Liver (tissue), 8 donors: ENCODE measurements at regions not wholly inside any gene's neighbourhood (a gene's known extent, or its start where the extent isn't known, plus 50 kb on each side); places are given as distances from the start of the nearest gene placed in this dataset.

ENCODE experiments used
- DNase-seq: peaks from one replicate; pipeline ENCODE4 v3.0.0-alpha.2; 2017; ENCODE audit warnings: low spot score
- H3K27ac ChIP-seq, 2 donors: one replicate each; pipeline ENCODE4 v1.7.0; 2013; ENCODE audit warnings: inconsistent platforms in 2 of 2, low read length in 2 of 2, control low read depth in 1 of 2, low read depth in 1 of 2, mild to moderate bottlenecking in 1 of 2
- H3K27me3 ChIP-seq, 4 donors: one replicate each; pipeline versions ENCODE4 v1.6.1 to v1.7.0; 2013; ENCODE audit warnings: low read length in 3 of 4, inconsistent platforms in 1 of 4, mild to moderate bottlenecking in 1 of 4, moderate library complexity in 1 of 4; ENCODE audit not compliant: control insufficient read depth in 4 of 4, insufficient read depth in 4 of 4
- H3K36me3 ChIP-seq, 4 donors: one replicate each; pipeline versions ENCODE4 v1.6.1 to v1.7.0; 2013; ENCODE audit warnings: low read length in 3 of 4, mild to moderate bottlenecking in 3 of 4, low read depth in 1 of 4, moderate library complexity in 1 of 4; ENCODE audit not compliant: control insufficient read depth in 4 of 4, insufficient read depth in 3 of 4
- H3K4me1 ChIP-seq, 4 donors: one replicate each; pipeline versions ENCODE4 v1.6.1 to v1.7.0; 2013; ENCODE audit warnings: low read length in 3 of 4, mild to moderate bottlenecking in 3 of 4, moderate library complexity in 1 of 4; ENCODE audit not compliant: control insufficient read depth in 4 of 4, insufficient read depth in 4 of 4
- H3K4me3 ChIP-seq, 3 donors: one replicate each; pipeline versions ENCODE4 v1.6.1 to v1.7.0; 2013; ENCODE audit warnings: low read length in 3 of 3, control low read depth in 1 of 3, low read depth in 1 of 3, mild to moderate bottlenecking in 1 of 3
- H3K9ac ChIP-seq, 2 donors: one replicate each; pipeline ENCODE4 v1.7.0; 2013; ENCODE audit warnings: low read length in 2 of 2, mild to moderate bottlenecking in 2 of 2, moderate library complexity in 2 of 2, control low read depth in 1 of 2, low read depth in 1 of 2
- H3K9me3 ChIP-seq, 4 donors: one replicate each; pipeline versions ENCODE4 v1.6.1 to v1.7.0; 2013; ENCODE audit warnings: low read length in 3 of 4; ENCODE audit not compliant: control insufficient read depth in 4 of 4
- CTCF ChIP-seq: fragments of 150-350 bp; IDR thresholded peaks from 2 replicates; pipeline ENCODE4 v1.5.1; 2017; ENCODE audit warnings: improper control_type of control experiment, low read depth, low read length; ENCODE audit not compliant: missing input control
- EGR1 ChIP-seq, 2 donors: IDR thresholded peaks; 2 replicates each; pipeline ENCODE4 v1.6.1; 2016 to 2018; ENCODE audit warnings: antibody characterized with exemption in 2 of 2, low read depth in 2 of 2
- FOXA1 ChIP-seq: IDR thresholded peaks from 2 replicates; pipeline ENCODE4 v1.6.1; 2016; ENCODE audit warnings: antibody characterized with exemption
- FOXA2 ChIP-seq: IDR thresholded peaks from 2 replicates; pipeline ENCODE4 v1.6.1; 2016; ENCODE audit warnings: antibody characterized with exemption
- GABPA ChIP-seq, 2 donors: IDR thresholded peaks in 1 of 2; conservative IDR thresholded peaks in 1 of 2; 2 replicates each; pipeline ENCODE4 v1.6.1; 2016; ENCODE audit warnings: antibody characterized with exemption in 2 of 2, mild to moderate bottlenecking in 1 of 2, moderate library complexity in 1 of 2
- HNF4A ChIP-seq, 2 donors: conservative IDR thresholded peaks; 2 replicates each; pipeline ENCODE4 v1.6.1; 2016; ENCODE audit warnings: antibody characterized with exemption in 2 of 2, mild to moderate bottlenecking in 2 of 2
- HNF4G ChIP-seq: IDR thresholded peaks from 2 replicates; pipeline ENCODE4 v1.6.1; 2016; ENCODE audit warnings: antibody characterized with exemption
- JUND ChIP-seq, 2 donors: IDR thresholded peaks; 2 replicates each; pipeline ENCODE4 v1.6.1; 2016; ENCODE audit warnings: antibody characterized with exemption in 2 of 2
- NR2F2 ChIP-seq: IDR thresholded peaks from 2 replicates; pipeline ENCODE4 v1.6.1; 2016; ENCODE audit warnings: antibody characterized with exemption
- RAD21 ChIP-seq, 2 donors: IDR thresholded peaks; 2 replicates each; pipeline ENCODE4 v1.6.1; 2016; ENCODE audit warnings: antibody characterized with exemption in 2 of 2, mild to moderate bottlenecking in 2 of 2
- REST ChIP-seq: IDR thresholded peaks from 2 replicates; pipeline ENCODE4 v1.6.1; 2016; ENCODE audit warnings: antibody characterized with exemption, mild to moderate bottlenecking
- RXRA ChIP-seq, 2 donors: IDR thresholded peaks; 2 replicates each; pipeline ENCODE4 v1.6.1; 2017 to 2018; ENCODE audit warnings: antibody characterized with exemption in 2 of 2, mild to moderate bottlenecking in 1 of 2
- SP1 ChIP-seq: IDR thresholded peaks from 2 replicates; pipeline ENCODE4 v1.6.1; 2018; ENCODE audit warnings: antibody characterized with exemption, mild to moderate bottlenecking
- TAF1 ChIP-seq: conservative IDR thresholded peaks from 2 replicates; pipeline ENCODE4 v1.6.1; 2016; ENCODE audit warnings: antibody characterized with exemption, mild to moderate bottlenecking
- YY1 ChIP-seq: IDR thresholded peaks from 2 replicates; pipeline ENCODE4 v1.6.1; 2016; ENCODE audit warnings: antibody characterized with exemption, mild to moderate bottlenecking
- ZBTB33 ChIP-seq: IDR thresholded peaks from 2 replicates; pipeline ENCODE4 v1.6.1; 2016; ENCODE audit warnings: antibody characterized with exemption
- WGBS: extraction: QIAGEN DNeasy Blood & Tissue Kit; methylation state at CpG from one replicate; pipeline ENCODE4 v1.1.7; 2013; 5-methylcytosine and 5-hydroxymethylcytosine counted together
- TF ChIP-seq, protein P1 (sequence below): IDR thresholded peaks from 2 replicates; pipeline ENCODE4 v1.6.1; 2016; ENCODE audit warnings: antibody characterized with exemption
- TF ChIP-seq, protein P2 (sequence below): IDR thresholded peaks from 2 replicates; pipeline ENCODE4 v1.6.1; 2016; ENCODE audit warnings: antibody characterized with exemption
- donor health status: healthy.
- donor health status: healthy.
- donor health status: healthy.
- donor health status: healthy.
- donor health status: healthy.

- Histone ChIP-seq H3K36me3 (no peaks in the 10 kb centered on the region), H3K9ac (no peak overlapping the region), H3K27ac (no peak overlapping the region), H3K27me3 (no peaks in the 10 kb centered on the region), H3K4me1 (no peaks in the 10 kb centered on the region), H3K9me3 (no peaks in the 10 kb centered on the region), H3K4me3 (no peak overlapping the region)
- TF ChIP-seq, protein P1, sequence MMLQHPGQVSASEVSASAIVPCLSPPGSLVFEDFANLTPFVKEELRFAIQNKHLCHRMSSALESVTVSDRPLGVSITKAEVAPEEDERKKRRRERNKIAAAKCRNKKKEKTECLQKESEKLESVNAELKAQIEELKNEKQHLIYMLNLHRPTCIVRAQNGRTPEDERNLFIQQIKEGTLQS, result no peak
- TF ChIP-seq, protein P2, sequence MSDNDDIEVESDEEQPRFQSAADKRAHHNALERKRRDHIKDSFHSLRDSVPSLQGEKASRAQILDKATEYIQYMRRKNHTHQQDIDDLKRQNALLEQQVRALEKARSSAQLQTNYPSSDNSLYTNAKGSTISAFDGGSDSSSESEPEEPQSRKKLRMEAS, result no peak
- TF ChIP-seq ZBTB33 (no peak), RXRA (IDR thresholded peaks at IDR 0.05) (no peak), EGR1 (IDR thresholded peaks at IDR 0.05; ENCODE audit: low read depth in 2 of 2) (no peak), RAD21 (IDR thresholded peaks at IDR 0.05) (no peak), SP1 (no peak), REST (no peak), GABPA (IDR thresholded peaks at IDR 0.05 in 1 of 2, conservative IDR thresholded peaks at IDR 0.05 in 1 of 2) (no peak), YY1 (no peak), CTCF (no peak), NR2F2 (no peak), JUND (IDR thresholded peaks at IDR 0.05) (no peak), FOXA1 (no peak)
- DNase-seq, result no peak
- 46% methylated on average over 4 of the region's 4 CpGs for WGBS
Measured at GRCh38 chr2:221883976-221884375, 311.9 kb upstream of the EPHA4 start.

GRCh38 chr2:221876016-221876415 lies 303.9 kb upstream of the EPHA4 start:
- DNase-seq, result no peak
- Histone ChIP-seq H3K9ac (no peak overlapping the region), H3K27me3 (no peaks in the 10 kb centered on the region), H3K4me3 (no peak overlapping the region), H3K36me3 (no peaks in the 10 kb centered on the region), H3K4me1 (no peaks in the 10 kb centered on the region), H3K27ac (no peak overlapping the region), H3K9me3 (no peaks in the 10 kb centered on the region)
- TF ChIP-seq YY1, result no peak
- no peak for TF ChIP-seq ZBTB33
- TF ChIP-seq FOXA2, result no peak
- no peak for TF ChIP-seq CTCF
- TF ChIP-seq RXRA (IDR thresholded peaks at IDR 0.05), result no peak
- no peak for TF ChIP-seq NR2F2
- TF ChIP-seq SP1, result no peak
- no peak for TF ChIP-seq GABPA (IDR thresholded peaks at IDR 0.05 in 1 of 2, conservative IDR thresholded peaks at IDR 0.05 in 1 of 2)
- TF ChIP-seq HNF4A (conservative IDR thresholded peaks at IDR 0.05), result no peak
- TF ChIP-seq JUND (IDR thresholded peaks at IDR 0.05), result no peak
- TF ChIP-seq FOXA1, result no peak
- TF ChIP-seq HNF4G, result no peak
- no peak for TF ChIP-seq TAF1
- TF ChIP-seq EGR1 (IDR thresholded peaks at IDR 0.05; ENCODE audit: low read depth in 2 of 2), result no peak
- TF ChIP-seq, protein P1, result no peak
- no peak for TF ChIP-seq RAD21 (IDR thresholded peaks at IDR 0.05)
- TF ChIP-seq, protein P2, result no peak
